ENCODE measurements at regions not wholly inside any gene's neighbourhood (a gene's known extent, or its start where the extent isn't known, plus 50 kb on each side); places are given as distances from the start of the nearest gene placed in this dataset.

GRCh38 chrX:39497702-39498265 lies 600.0 kb downstream of the BCOR start:
- TF ChIP-seq YY1 (IDR thresholded peaks at IDR 0.05; ENCODE audit: low read depth) = no peak
- no peak for TF ChIP-seq CREB1 (IDR thresholded peaks at IDR 0.05; ENCODE audit: low read depth)
- no peak for TF ChIP-seq CEBPB (IDR thresholded peaks at IDR 0.05)
- TF ChIP-seq EGR1 (IDR thresholded peaks at IDR 0.05) = no peak
- no peak for TF ChIP-seq RAD21 (IDR thresholded peaks at IDR 0.05; ENCODE audit: low read depth)
- no peak for TF ChIP-seq MAX (IDR thresholded peaks at IDR 0.05)
- no peak for TF ChIP-seq TEAD4 (IDR thresholded peaks at IDR 0.05)
- no peak for TF ChIP-seq REST (IDR thresholded peaks at IDR 0.05; ENCODE audit: low read depth)
- no peak for TF ChIP-seq FOXM1 (IDR thresholded peaks at IDR 0.05; ENCODE audit: borderline replicate concordance, low read depth)
- no peak for TF ChIP-seq TCF12 (IDR thresholded peaks at IDR 0.05; ENCODE audit: low read depth)
- no peak for TF ChIP-seq USF1 (IDR thresholded peaks at IDR 0.05)

GRCh38 chrX:39499996-39500395 lies 597.8 kb downstream of the BCOR start:
- no peak for TF ChIP-seq CEBPB (IDR thresholded peaks at IDR 0.05)

GRCh38 chrX:39501822-39502221 lies 595.9 kb downstream of the BCOR start:
- no peak for TF ChIP-seq MAX (IDR thresholded peaks at IDR 0.05)
- TF ChIP-seq USF1 (IDR thresholded peaks at IDR 0.05) = no peak
- TF ChIP-seq ZBTB7A (IDR thresholded peaks at IDR 0.05; ENCODE audit: low read depth) = no peak

- no peak for TF ChIP-seq USF1 (IDR thresholded peaks at IDR 0.05)
- no peak for TF ChIP-seq TCF12 (IDR thresholded peaks at IDR 0.05; ENCODE audit: low read depth)
- no peak for TF ChIP-seq CREB1 (IDR thresholded peaks at IDR 0.05; ENCODE audit: low read depth)
- TF ChIP-seq CEBPB (IDR thresholded peaks at IDR 0.05) = no peak
- no peak for TF ChIP-seq ZBTB7A (IDR thresholded peaks at IDR 0.05; ENCODE audit: low read depth)
- no peak for TF ChIP-seq MAX (IDR thresholded peaks at IDR 0.05)
- TF ChIP-seq EP300 (IDR thresholded peaks at IDR 0.05; ENCODE audit: borderline replicate concordance) = no peak
- TF ChIP-seq TAF1 (IDR thresholded peaks at IDR 0.05; ENCODE audit: low read depth) = no peak
- no peak for TF ChIP-seq YY1 (IDR thresholded peaks at IDR 0.05; ENCODE audit: low read depth)
- TF ChIP-seq TEAD4 (IDR thresholded peaks at IDR 0.05) = no peak
- TF ChIP-seq RAD21 (IDR thresholded peaks at IDR 0.05; ENCODE audit: low read depth) = no peak
Measured at GRCh38 chrX:39502486-39502885, 595.3 kb downstream of the BCOR start.

GRCh38 chrX:39504227-39504626 lies 593.5 kb downstream of the BCOR start:
- TF ChIP-seq TAF1 (IDR thresholded peaks at IDR 0.05; ENCODE audit: low read depth) (no peak), TEAD4 (IDR thresholded peaks at IDR 0.05) (no peak), NFIC (IDR thresholded peaks at IDR 0.05) (no peak), EP300 (IDR thresholded peaks at IDR 0.05; ENCODE audit: borderline replicate concordance) (no peak), RAD21 (IDR thresholded peaks at IDR 0.05; ENCODE audit: low read depth) (no peak), FOXM1 (IDR thresholded peaks at IDR 0.05; ENCODE audit: borderline replicate concordance, low read depth) (no peak), ZBTB7A (IDR thresholded peaks at IDR 0.05; ENCODE audit: low read depth) (no peak), CEBPB (IDR thresholded peaks at IDR 0.05) (no peak), REST (IDR thresholded peaks at IDR 0.05; ENCODE audit: low read depth) (no peak), CREB1 (IDR thresholded peaks at IDR 0.05; ENCODE audit: low read depth) (no peak), MAX (IDR thresholded peaks at IDR 0.05) (no peak), TCF12 (IDR thresholded peaks at IDR 0.05; ENCODE audit: low read depth) (no peak)

- TF ChIP-seq NFIC (IDR thresholded peaks at IDR 0.05) = no peak
- TF ChIP-seq CEBPB (IDR thresholded peaks at IDR 0.05) = no peak
- no peak for TF ChIP-seq FOXM1 (IDR thresholded peaks at IDR 0.05; ENCODE audit: borderline replicate concordance, low read depth)
- no peak for TF ChIP-seq MAX (IDR thresholded peaks at IDR 0.05)
- TF ChIP-seq TEAD4 (IDR thresholded peaks at IDR 0.05) = no peak
- TF ChIP-seq USF1 (IDR thresholded peaks at IDR 0.05) = no peak
- TF ChIP-seq RAD21 (IDR thresholded peaks at IDR 0.05; ENCODE audit: low read depth) = no peak
- no peak for TF ChIP-seq REST (IDR thresholded peaks at IDR 0.05; ENCODE audit: low read depth)
- TF ChIP-seq EP300 (IDR thresholded peaks at IDR 0.05; ENCODE audit: borderline replicate concordance) = no peak
- TF ChIP-seq TCF12 (IDR thresholded peaks at IDR 0.05; ENCODE audit: low read depth) = no peak
- TF ChIP-seq TAF1 (IDR thresholded peaks at IDR 0.05; ENCODE audit: low read depth) = no peak
- no peak for TF ChIP-seq EGR1 (IDR thresholded peaks at IDR 0.05)
- TF ChIP-seq YY1 (IDR thresholded peaks at IDR 0.05; ENCODE audit: low read depth) = no peak
- TF ChIP-seq CREB1 (IDR thresholded peaks at IDR 0.05; ENCODE audit: low read depth) = no peak
- no peak for TF ChIP-seq ZBTB7A (IDR thresholded peaks at IDR 0.05; ENCODE audit: low read depth)
Measured at GRCh38 chrX:39504850-39505259, 592.9 kb downstream of the BCOR start.

Measured in Ishikawa (cell line).